CD14-positive monocyte (primary cell): ENCODE measurements at regions not wholly inside any gene's neighbourhood (a gene's known extent, or its start where the extent isn't known, plus 50 kb on each side); places are given as distances from the start of the nearest gene placed in this dataset.

Experiments used
- DNase-seq, 3 donors: peaks; one replicate each; pipeline ENCODE4 v3.0.0-alpha.2; 2011 to 2022
- H2AFZ ChIP-seq: 2 replicates; pipeline ENCODE4 v1.6.0; 2012; ENCODE audit warnings: mild to moderate bottlenecking, low read depth, low read length, inconsistent platforms; ENCODE audit not compliant: insufficient read depth, poor library complexity, severe bottlenecking
- H3K27ac ChIP-seq, 2 donors: 1 replicate in 1 of 2; 2 replicates in 1 of 2; pipeline ENCODE4 v1.5.1; 2012 to 2013; ENCODE audit warnings: low read length in 2 of 2, control low read depth in 1 of 2, inconsistent platforms in 1 of 2, low read depth in 1 of 2, mild to moderate bottlenecking in 1 of 2
- H3K27me3 ChIP-seq, 2 donors: one replicate each; pipeline versions ENCODE4 v1.6.0 to v1.6.1; 2011 to 2013; ENCODE audit warnings: low read length in 2 of 2; ENCODE audit not compliant: control insufficient read depth in 2 of 2, insufficient read depth in 2 of 2
- H3K36me3 ChIP-seq, 2 donors: replicated peaks in 1 of 2; 1 replicate in 1 of 2; 2 replicates in 1 of 2; pipeline versions ENCODE4 v1.5.1 to v1.6.1; 2012 to 2013; ENCODE audit warnings: low read length in 2 of 2, control low read depth in 1 of 2, inconsistent platforms in 1 of 2, mild to moderate bottlenecking in 1 of 2; ENCODE audit not compliant: insufficient read depth in 2 of 2, control insufficient read depth in 1 of 2
- H3K4me1 ChIP-seq, 2 donors: 1 replicate in 1 of 2; 2 replicates in 1 of 2; pipeline versions ENCODE4 v1.5.1 to v1.6.1; 2012 to 2013; ENCODE audit warnings: low read length in 2 of 2, control low read depth in 1 of 2, inconsistent platforms in 1 of 2, mild to moderate bottlenecking in 1 of 2, moderate library complexity in 1 of 2; ENCODE audit not compliant: insufficient read depth in 2 of 2, control insufficient read depth in 1 of 2
- H3K4me2 ChIP-seq: replicated peaks from 2 replicates; pipeline ENCODE3; 2012; ENCODE audit warnings: low read length, moderate library complexity, mild to moderate bottlenecking; ENCODE audit not compliant: poor library complexity, severe bottlenecking; ENCODE audit errors: extremely low read depth
- H3K4me3 ChIP-seq, 3 experiments: fragments of 200-600 bp in 1 of 3; sonication (generic) in 1 of 3; replicated peaks in 1 of 3; 1 replicate in 2 of 3; 2 replicates in 1 of 3; pipeline ENCODE4 v1.5.1; 2011 to 2013; ENCODE audit warnings: low read length in 3 of 3, mild to moderate bottlenecking in 3 of 3, control low read depth in 2 of 3, low read depth in 2 of 3, inconsistent platforms in 1 of 3, moderate library complexity in 1 of 3
- H3K79me2 ChIP-seq: 2 replicates; pipeline ENCODE4 v1.6.0; 2012; ENCODE audit warnings: mild to moderate bottlenecking, control low read depth, inconsistent platforms, low read length, moderate library complexity; ENCODE audit not compliant: insufficient read depth
- H3K9ac ChIP-seq: 2 replicates; pipeline ENCODE4 v1.6.0; 2017; ENCODE audit warnings: low read length, mild to moderate bottlenecking; ENCODE audit not compliant: insufficient read depth, poor library complexity, severe bottlenecking
- H3K9me3 ChIP-seq, 2 donors: replicated peaks in 1 of 2; 1 replicate in 1 of 2; 2 replicates in 1 of 2; pipeline versions ENCODE4 v1.5.1 to v1.6.1; 2012 to 2013; ENCODE audit warnings: low read length in 2 of 2, control low read depth in 1 of 2; ENCODE audit not compliant: control insufficient read depth in 1 of 2, insufficient read depth in 1 of 2
- H4K20me1 ChIP-seq: 2 replicates; pipeline ENCODE4 v1.6.0; 2012; ENCODE audit warnings: mild to moderate bottlenecking, low read length, control low read depth, moderate library complexity; ENCODE audit not compliant: insufficient read depth
- H3K27ac Mint-ChIP-seq, 7 donors: one replicate each; pipeline ENCODE4 v1.8.0; 2020; ENCODE audit warnings: mild to moderate bottlenecking in 7 of 7, mixed read lengths in 7 of 7, moderate library complexity in 6 of 7, inconsistent platforms in 2 of 7
- H3K27me3 Mint-ChIP-seq, 3 donors: one replicate each; pipeline ENCODE4 v1.8.0; 2021 to 2022; ENCODE audit warnings: low read depth in 3 of 3, mild to moderate bottlenecking in 3 of 3, mixed read lengths in 3 of 3, moderate library complexity in 3 of 3, inconsistent platforms in 1 of 3
- H3K36me3 Mint-ChIP-seq, 2 donors: one replicate each; pipeline ENCODE4 v1.8.0; 2020; ENCODE audit warnings: mixed read lengths in 2 of 2, inconsistent platforms in 1 of 2, mild to moderate bottlenecking in 1 of 2
- H3K4me1 Mint-ChIP-seq: one replicate; pipeline ENCODE4 v1.8.0; 2020; ENCODE audit warnings: mild to moderate bottlenecking, mixed read lengths
- H3K4me3 Mint-ChIP-seq, 2 donors: one replicate each; pipeline ENCODE4 v1.8.0; 2020; ENCODE audit warnings: mild to moderate bottlenecking in 2 of 2, mixed read lengths in 2 of 2, moderate library complexity in 1 of 2
- H3K9me3 Mint-ChIP-seq, 7 donors: one replicate each; pipeline ENCODE4 v1.8.0; 2020 to 2022; ENCODE audit warnings: mixed read lengths in 7 of 7, mild to moderate bottlenecking in 6 of 7, moderate library complexity in 6 of 7, inconsistent platforms in 2 of 7
- WGBS: methylation state at CpG from one replicate; pipeline ENCODE4 v1.1.5; 2013; ENCODE audit warnings: missing lambda C conversion rate; ENCODE audit not compliant: insufficient coverage; 5-methylcytosine and 5-hydroxymethylcytosine counted together
- intact Hi-C, 2 donors: fragments of 100-400 bp; cut with micrococcal nuclease; formaldehyde crosslinking; loops; one replicate each; pipeline versions ENCODE4 v1.15.0 to v1.15.1; 2023
- TF ChIP-seq, protein P1 (sequence below): fragments of 200-600 bp; IDR thresholded peaks from one replicate; pipeline ENCODE4 v1.8.0; 2022; ENCODE audit warnings: antibody characterized with exemption, mild to moderate bottlenecking

DNA sequence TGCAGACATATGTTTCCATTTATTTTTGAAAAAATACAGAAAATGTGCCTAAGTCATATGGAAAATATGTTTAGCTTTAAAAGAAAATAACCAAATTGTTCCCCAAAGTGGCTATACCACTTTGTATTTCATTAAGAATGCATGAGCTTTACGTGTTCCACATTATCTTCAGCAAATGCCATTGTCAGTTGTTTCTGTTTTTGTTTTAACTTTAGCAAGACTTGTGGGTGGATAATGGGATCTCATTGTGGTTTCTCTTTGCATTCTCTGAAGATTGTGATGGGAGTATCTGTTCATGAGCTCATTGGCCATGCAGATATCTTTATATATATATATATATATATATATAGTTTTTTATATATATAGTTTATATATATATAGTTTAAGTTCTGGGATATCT is 181.5 kb downstream of the CCER1 start:
- H3K36me3 Mint-ChIP-seq = no peaks in the 10 kb centered on the region
- DNase-seq = no peak

DNA sequence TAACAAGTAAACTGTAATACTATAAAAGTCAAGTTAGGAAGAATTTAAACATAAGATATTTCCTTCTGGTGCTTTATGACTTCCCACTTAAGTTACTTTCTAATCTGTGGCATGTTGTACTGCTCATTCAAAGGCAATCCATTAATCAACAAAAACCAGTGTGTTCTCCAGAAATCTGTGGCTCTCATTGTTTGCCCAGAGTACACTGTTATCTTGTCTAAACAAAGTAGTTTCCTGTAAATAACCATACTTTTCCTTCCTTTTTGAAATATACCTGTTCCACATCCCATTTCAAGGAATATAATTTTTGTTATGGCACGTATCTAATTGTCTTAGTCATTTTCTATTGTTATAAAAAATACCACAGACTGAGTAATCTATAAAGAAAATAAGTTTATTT is 184.1 kb downstream of the CCER1 start:
- TF ChIP-seq, protein P1, sequence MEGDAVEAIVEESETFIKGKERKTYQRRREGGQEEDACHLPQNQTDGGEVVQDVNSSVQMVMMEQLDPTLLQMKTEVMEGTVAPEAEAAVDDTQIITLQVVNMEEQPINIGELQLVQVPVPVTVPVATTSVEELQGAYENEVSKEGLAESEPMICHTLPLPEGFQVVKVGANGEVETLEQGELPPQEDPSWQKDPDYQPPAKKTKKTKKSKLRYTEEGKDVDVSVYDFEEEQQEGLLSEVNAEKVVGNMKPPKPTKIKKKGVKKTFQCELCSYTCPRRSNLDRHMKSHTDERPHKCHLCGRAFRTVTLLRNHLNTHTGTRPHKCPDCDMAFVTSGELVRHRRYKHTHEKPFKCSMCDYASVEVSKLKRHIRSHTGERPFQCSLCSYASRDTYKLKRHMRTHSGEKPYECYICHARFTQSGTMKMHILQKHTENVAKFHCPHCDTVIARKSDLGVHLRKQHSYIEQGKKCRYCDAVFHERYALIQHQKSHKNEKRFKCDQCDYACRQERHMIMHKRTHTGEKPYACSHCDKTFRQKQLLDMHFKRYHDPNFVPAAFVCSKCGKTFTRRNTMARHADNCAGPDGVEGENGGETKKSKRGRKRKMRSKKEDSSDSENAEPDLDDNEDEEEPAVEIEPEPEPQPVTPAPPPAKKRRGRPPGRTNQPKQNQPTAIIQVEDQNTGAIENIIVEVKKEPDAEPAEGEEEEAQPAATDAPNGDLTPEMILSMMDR = no peak
- H3K9me3 Mint-ChIP-seq = peaks cover 0 to 8% (median 0%) of the 10 kb centered on the region in 7 donors
- H3K27me3 Mint-ChIP-seq = peaks cover 0 to 3% (median 0%) of the 10 kb centered on the region in 3 donors
- H3K36me3 Mint-ChIP-seq = no peaks in the 10 kb centered on the region
- H3K4me1 Mint-ChIP-seq = no peaks in the 10 kb centered on the region
- H4K20me1 ChIP-seq = no peaks in the 10 kb centered on the region
- no CpG with 5 or more reads among the region's 1 CpG for WGBS
- H3K4me3 Mint-ChIP-seq = no peak overlapping the region
- intact Hi-C loops = no loop called here
- DNase-seq = no peak
- no peak overlapping the region for H2AFZ ChIP-seq
- H3K4me1 ChIP-seq = no peaks in the 10 kb centered on the region
- H3K9ac ChIP-seq = no peak overlapping the region
- H3K9me3 ChIP-seq = peaks cover 0 to 5% of the 10 kb centered on the region in 2 donors
- H3K27ac ChIP-seq = no peak overlapping the region
- no peaks in the 10 kb centered on the region for H3K79me2 ChIP-seq
- no peaks in the 10 kb centered on the region for H3K27me3 ChIP-seq
- no peak overlapping the region for H3K4me2 ChIP-seq
- no peaks in the 10 kb centered on the region for H3K36me3 ChIP-seq
- H3K27ac Mint-ChIP-seq = no peak overlapping the region
- H3K4me3 ChIP-seq = no peak overlapping the region

More for the DNA sequence above, 181.5 kb downstream of the CCER1 start:
- no peak overlapping the region for H3K27ac ChIP-seq
- no peaks in the 10 kb centered on the region for H3K79me2 ChIP-seq
- H3K4me1 ChIP-seq = no peaks in the 10 kb centered on the region
- no peak overlapping the region for H3K4me3 ChIP-seq
- no peak overlapping the region for H3K9ac ChIP-seq
- H2AFZ ChIP-seq = no peak overlapping the region
- peaks cover 0 to 3% (median 0%) of the 10 kb centered on the region in 3 donors for H3K27me3 Mint-ChIP-seq
- H3K4me1 Mint-ChIP-seq = no peaks in the 10 kb centered on the region
- H3K4me3 Mint-ChIP-seq = no peak overlapping the region
- no peak overlapping the region for H3K27ac Mint-ChIP-seq
- peaks cover 0 to 5% of the 10 kb centered on the region in 2 donors for H3K9me3 ChIP-seq
- no CpG with 5 or more reads among the region's 1 CpG for WGBS
- H4K20me1 ChIP-seq = no peaks in the 10 kb centered on the region
- peaks cover 0 to 5% (median 0%) of the 10 kb centered on the region in 7 donors for H3K9me3 Mint-ChIP-seq
- TF ChIP-seq, protein P1 = no peak
- H3K27me3 ChIP-seq = no peaks in the 10 kb centered on the region
- no peaks in the 10 kb centered on the region for H3K36me3 ChIP-seq
- intact Hi-C loops = no loop called here
- no peak overlapping the region for H3K4me2 ChIP-seq
